ENCODE measurements at regions not wholly inside any gene's neighbourhood (a gene's known extent, or its start where the extent isn't known, plus 50 kb on each side); places are given as distances from the start of the nearest gene placed in this dataset.

DNA sequence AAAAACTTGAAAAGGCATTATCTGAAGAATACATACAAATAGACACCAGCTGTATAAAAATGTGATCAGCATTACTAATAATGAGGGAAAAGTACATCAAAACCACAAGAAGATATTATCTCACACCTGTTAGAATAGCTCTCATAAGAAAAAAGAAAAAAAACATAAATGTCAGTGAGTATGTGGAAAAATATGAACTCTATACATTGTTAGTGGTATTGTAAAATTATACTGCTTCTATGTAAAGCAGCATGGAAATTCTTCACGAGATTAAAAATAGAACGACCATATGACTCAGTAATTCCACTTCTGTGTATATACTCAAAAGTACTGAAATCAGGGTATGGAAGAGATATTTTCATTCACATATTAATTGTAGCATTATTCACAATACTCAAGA, 1146.4 kb downstream of the SLITRK5 start (continued):
- TF ChIP-seq, protein P1, sequence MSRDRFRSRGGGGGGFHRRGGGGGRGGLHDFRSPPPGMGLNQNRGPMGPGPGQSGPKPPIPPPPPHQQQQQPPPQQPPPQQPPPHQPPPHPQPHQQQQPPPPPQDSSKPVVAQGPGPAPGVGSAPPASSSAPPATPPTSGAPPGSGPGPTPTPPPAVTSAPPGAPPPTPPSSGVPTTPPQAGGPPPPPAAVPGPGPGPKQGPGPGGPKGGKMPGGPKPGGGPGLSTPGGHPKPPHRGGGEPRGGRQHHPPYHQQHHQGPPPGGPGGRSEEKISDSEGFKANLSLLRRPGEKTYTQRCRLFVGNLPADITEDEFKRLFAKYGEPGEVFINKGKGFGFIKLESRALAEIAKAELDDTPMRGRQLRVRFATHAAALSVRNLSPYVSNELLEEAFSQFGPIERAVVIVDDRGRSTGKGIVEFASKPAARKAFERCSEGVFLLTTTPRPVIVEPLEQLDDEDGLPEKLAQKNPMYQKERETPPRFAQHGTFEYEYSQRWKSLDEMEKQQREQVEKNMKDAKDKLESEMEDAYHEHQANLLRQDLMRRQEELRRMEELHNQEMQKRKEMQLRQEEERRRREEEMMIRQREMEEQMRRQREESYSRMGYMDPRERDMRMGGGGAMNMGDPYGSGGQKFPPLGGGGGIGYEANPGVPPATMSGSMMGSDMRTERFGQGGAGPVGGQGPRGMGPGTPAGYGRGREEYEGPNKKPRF (IDR thresholded peaks at IDR 0.05; ENCODE audit: low read depth, low read length) = no peak
- TF ChIP-seq, protein P2, sequence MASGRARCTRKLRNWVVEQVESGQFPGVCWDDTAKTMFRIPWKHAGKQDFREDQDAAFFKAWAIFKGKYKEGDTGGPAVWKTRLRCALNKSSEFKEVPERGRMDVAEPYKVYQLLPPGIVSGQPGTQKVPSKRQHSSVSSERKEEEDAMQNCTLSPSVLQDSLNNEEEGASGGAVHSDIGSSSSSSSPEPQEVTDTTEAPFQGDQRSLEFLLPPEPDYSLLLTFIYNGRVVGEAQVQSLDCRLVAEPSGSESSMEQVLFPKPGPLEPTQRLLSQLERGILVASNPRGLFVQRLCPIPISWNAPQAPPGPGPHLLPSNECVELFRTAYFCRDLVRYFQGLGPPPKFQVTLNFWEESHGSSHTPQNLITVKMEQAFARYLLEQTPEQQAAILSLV (tag; IDR thresholded peaks at IDR 0.05) = no peak
- no peak for TF ChIP-seq PCBP1 (IDR thresholded peaks at IDR 0.05; ENCODE audit: low read depth, low read length, poor library complexity, severe bottlenecking)
- no peak for TF ChIP-seq GATA2 (CRISPR knock-in tag; IDR thresholded peaks at IDR 0.05)
- no peak for TF ChIP-seq ESRRA (IDR thresholded peaks at IDR 0.05; ENCODE audit: borderline replicate concordance, low read depth)
- no peak for TF ChIP-seq SNRNP70 (optimal IDR thresholded peaks at IDR 0.05; ENCODE audit: low read depth, low read length)
- no peak for TF ChIP-seq NR2C2 (CRISPR knock-in tag; IDR thresholded peaks at IDR 0.05)
- TF ChIP-seq NR2C2 (tag; IDR thresholded peaks at IDR 0.05) = no peak
- no peak for TF ChIP-seq MIER1 (IDR thresholded peaks at IDR 0.05; ENCODE audit: low read depth)
- no peak for TF ChIP-seq NR1H2 (CRISPR knock-in tag; IDR thresholded peaks at IDR 0.05)
- TF ChIP-seq HNRNPL (IDR thresholded peaks at IDR 0.05; ENCODE audit: low read depth, low read length) = no peak
- TF ChIP-seq SRSF9 (IDR thresholded peaks at IDR 0.05; ENCODE audit: borderline replicate concordance, low read depth, low read length) = no peak
- TF ChIP-seq SIN3B (IDR thresholded peaks at IDR 0.05; ENCODE audit: low read depth) = no peak
- no peak for TF ChIP-seq MAFK (IDR thresholded peaks at IDR 0.05; ENCODE audit: low read length)

All from K562 (cell line).